Kasumi-1 (cell line): ENCODE measurements at regions not wholly inside any gene's neighbourhood (a gene's known extent, or its start where the extent isn't known, plus 50 kb on each side); places are given as distances from the start of the nearest gene placed in this dataset.
"Not testable (repeated sequence)": the region's sequence is repeated elsewhere in the genome, so short reads cannot be mapped to it uniquely, and the experiment has no call there.

Experiments
- DNase-seq, 2 experiments: peaks; one replicate each; lab custom pipeline; 2025; lab: John Stamatoyannopoulos, UW

GRCh38 chr6:12546410-12547002 lies 170.1 kb upstream of the PHACTR1 start:
- DNase-seq, result no peak

- no peak for DNase-seq
These were observed 168.0 kb upstream of the PHACTR1 start for GRCh38 chr6:12548526-12548925.

- DNase-seq, result not testable (repeated sequence)
These were observed 167.1 kb upstream of the PHACTR1 start for GRCh38 chr6:12549445-12549844.

GRCh38 chr6:12554820-12555219 lies 161.7 kb upstream of the PHACTR1 start:
- not testable (repeated sequence) for DNase-seq

- DNase-seq, result no peak
These were observed 161.3 kb upstream of the PHACTR1 start for GRCh38 chr6:12555267-12555666.

- DNase-seq, result no peak
These were observed 160.8 kb upstream of the PHACTR1 start for GRCh38 chr6:12555781-12556180.

GRCh38 chr6:12557765-12558164 lies 158.8 kb upstream of the PHACTR1 start:
- no peak for DNase-seq

GRCh38 chr6:12560315-12560714 lies 156.3 kb upstream of the PHACTR1 start:
- no peak for DNase-seq

GRCh38 chr6:12566618-12567123 lies 149.9 kb upstream of the PHACTR1 start:
- no peak for DNase-seq

- no peak for DNase-seq
These were observed 148.9 kb upstream of the PHACTR1 start for GRCh38 chr6:12567682-12568081.

GRCh38 chr6:12569646-12570045 lies 146.9 kb upstream of the PHACTR1 start:
- no peak for DNase-seq

GRCh38 chr6:12570461-12571030 lies 146.0 kb upstream of the PHACTR1 start:
- no peak for DNase-seq

GRCh38 chr6:12572896-12573827 lies 143.4 kb upstream of the PHACTR1 start:
- DNase-seq, result no peak

- no peak for DNase-seq
These were observed 140.6 kb upstream of the PHACTR1 start for GRCh38 chr6:12575961-12576360.

- DNase-seq, result no peak
These were observed 140.2 kb upstream of the PHACTR1 start for GRCh38 chr6:12576389-12576788.

- DNase-seq, result no peak
These were observed 139.3 kb upstream of the PHACTR1 start for GRCh38 chr6:12577124-12577850.

- DNase-seq, result no peak
These were observed 138.5 kb upstream of the PHACTR1 start for GRCh38 chr6:12578097-12578496.

- no peak for DNase-seq
These were observed 137.8 kb upstream of the PHACTR1 start for GRCh38 chr6:12578751-12579150.

GRCh38 chr6:12580290-12580689 lies 136.3 kb upstream of the PHACTR1 start:
- DNase-seq, result no peak

GRCh38 chr6:12582421-12583110 lies 134.0 kb upstream of the PHACTR1 start:
- DNase-seq, result no peak

- no peak for DNase-seq
These were observed 131.7 kb upstream of the PHACTR1 start for GRCh38 chr6:12584631-12585405.
